GM21529 (cell line): ENCODE measurements at regions not wholly inside any gene's neighbourhood (a gene's known extent, or its start where the extent isn't known, plus 50 kb on each side); places are given as distances from the start of the nearest gene placed in this dataset.

Experiments
- ATAC-seq: cut with Tn5 transposase; IDR thresholded peaks from one replicate; pipeline ENCODE4 v1.9.1; 2021; ENCODE audit not compliant: unreplicated experiment

DNA sequence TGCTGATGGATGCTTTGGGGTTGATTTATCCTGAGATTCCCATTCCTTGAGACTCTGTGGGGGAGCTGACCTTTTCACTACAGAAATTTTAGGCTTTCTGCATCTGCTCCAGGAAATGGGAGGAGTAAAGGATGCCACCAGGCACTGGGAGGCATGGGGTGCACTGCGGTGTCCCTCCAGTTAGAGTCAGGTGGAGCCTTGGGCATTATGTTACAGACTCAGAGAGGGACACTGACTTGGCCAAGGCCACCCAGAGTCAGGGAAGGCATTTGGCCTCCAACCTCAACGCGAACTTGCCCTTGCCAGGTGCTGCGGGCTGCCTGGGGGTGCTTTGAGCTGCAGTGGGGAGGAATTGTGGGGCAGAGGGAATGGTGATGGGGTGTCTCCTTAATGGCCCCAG, 58.0 kb upstream of the TBX3 start:
- ATAC-seq, result no peak

GRCh38 chr12:114740448-114740847, 56.5 kb upstream of the TBX3 start:
- ATAC-seq, result no peak

DNA sequence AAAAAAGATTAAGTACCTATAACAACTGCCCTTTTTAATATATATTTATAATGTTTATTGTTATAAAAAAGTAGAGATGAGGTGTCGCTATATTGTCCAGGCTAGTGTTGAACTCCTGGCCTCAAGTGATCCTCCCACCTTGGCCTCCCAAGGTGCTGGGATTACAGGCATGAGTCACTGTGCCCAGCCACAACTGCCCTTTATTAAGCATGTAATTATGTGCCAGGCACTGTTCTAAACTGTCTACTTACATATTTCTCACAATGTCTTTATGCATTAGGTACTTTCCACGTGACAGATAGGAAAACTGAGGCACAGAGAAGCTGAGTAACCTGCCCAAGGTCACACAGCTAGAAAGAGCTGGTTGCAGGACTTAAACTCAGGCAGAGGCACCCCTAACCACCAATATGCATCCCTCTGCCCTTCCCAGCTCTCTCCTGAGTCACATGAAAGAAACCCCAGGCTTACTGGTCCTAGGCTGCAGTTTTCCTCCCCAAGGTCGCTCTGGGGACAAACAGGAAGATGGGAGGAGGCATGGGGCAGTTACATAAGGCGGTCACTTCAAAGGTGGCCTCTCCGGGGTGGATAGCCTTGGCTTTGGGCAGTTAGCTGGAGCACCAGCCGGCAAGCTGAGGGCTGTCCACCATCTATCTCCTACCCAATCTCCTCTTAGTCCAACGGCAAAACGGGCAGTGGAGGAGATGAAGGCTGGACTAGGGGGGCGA, 54.6 kb upstream of the TBX3 start:
- ATAC-seq, result no peak

GRCh38 chr12:114735680-114736374, 51.9 kb upstream of the TBX3 start:
- ATAC-seq, result no peak

- ATAC-seq, result no peak
These were observed 51.0 kb upstream of the TBX3 start for GRCh38 chr12:114735011-114735410.

- ATAC-seq, result no peak
These were observed 49.9 kb upstream of the TBX3 start for GRCh38 chr12:114733919-114734318.
